ENCODE measurements at regions not wholly inside any gene's neighbourhood (a gene's known extent, or its start where the extent isn't known, plus 50 kb on each side); places are given as distances from the start of the nearest gene placed in this dataset.
"Not testable (repeated sequence)": the region's sequence is repeated elsewhere in the genome, so short reads cannot be mapped to it uniquely, and the experiment has no call there.

GRCh38 chr4:11949355-11949754, 520.7 kb upstream of the HS3ST1 start:
- H3K9me3 Mint-ChIP-seq, result peaks cover 0 to 12% (median 5%) of the 10 kb centered on the region in 5 donors
- no peaks in the 10 kb centered on the region for H3K27me3 Mint-ChIP-seq
- Histone ChIP-seq H3K4me1 (ENCODE audit: insufficient read depth, low read length) (no peaks in the 10 kb centered on the region), H3K27me3 (ENCODE audit: insufficient read depth, low read length, poor library complexity, severe bottlenecking) (no peaks in the 10 kb centered on the region), H3K9me3 (ENCODE audit: low read length) (no peaks in the 10 kb centered on the region), H3K27ac (ENCODE audit: low read depth, low read length) (no peak overlapping the region), H3K36me3 (ENCODE audit: insufficient read depth, low read length) (no peaks in the 10 kb centered on the region), H3K4me3 (ENCODE audit: low read length) (no peak overlapping the region)
- no peak overlapping the region for H3K27ac Mint-ChIP-seq
- no peak overlapping the region for H3K4me3 Mint-ChIP-seq
- DNase-seq, result no peak
- CTCF ChIA-PET, result no interaction called here
- H3K36me3 Mint-ChIP-seq, result no peaks in the 10 kb centered on the region
- H3K4me1 Mint-ChIP-seq, result no peaks in the 10 kb centered on the region
- POLR2A ChIA-PET, result no interaction called here

- H3K27me3 ChIP-seq (ENCODE audit: insufficient read depth, low read length, poor library complexity, severe bottlenecking); CTCF ChIA-PET; POLR2A ChIA-PET; H3K27me3 Mint-ChIP-seq; DNase-seq; H3K4me1 Mint-ChIP-seq; H3K9me3 ChIP-seq (ENCODE audit: low read length); H3K36me3 Mint-ChIP-seq; H3K4me1 ChIP-seq (ENCODE audit: insufficient read depth, low read length); H3K4me3 ChIP-seq (ENCODE audit: low read length); H3K36me3 ChIP-seq (ENCODE audit: insufficient read depth, low read length); H3K27ac Mint-ChIP-seq; H3K27ac ChIP-seq (ENCODE audit: low read depth, low read length); H3K9me3 Mint-ChIP-seq: not testable (repeated sequence)
- peak overlapping the region in 1 of 7 donors; percentile 59 for H3K4me3 Mint-ChIP-seq
Observed at GRCh38 chr4:11947629-11948028, 518.9 kb upstream of the HS3ST1 start.

GRCh38 chr4:11937941-11938340, 509.2 kb upstream of the HS3ST1 start:
- H3K27ac Mint-ChIP-seq, result no peak overlapping the region
- H3K9me3 ChIP-seq (ENCODE audit: low read length), result no peaks in the 10 kb centered on the region
- ChIA-PET CTCF (no interaction called here), POLR2A (no interaction called here)
- DNase-seq, result no peak
- no peak overlapping the region for H3K4me3 ChIP-seq (ENCODE audit: low read length)
- no peaks in the 10 kb centered on the region for H3K4me1 Mint-ChIP-seq
- H3K27me3 Mint-ChIP-seq, result no peaks in the 10 kb centered on the region
- H3K36me3 ChIP-seq (ENCODE audit: insufficient read depth, low read length), result no peaks in the 10 kb centered on the region
- no peak overlapping the region for H3K27ac ChIP-seq (ENCODE audit: low read depth, low read length)
- no peaks in the 10 kb centered on the region for H3K4me1 ChIP-seq (ENCODE audit: insufficient read depth, low read length)
- no peak overlapping the region for H3K4me3 Mint-ChIP-seq
- H3K36me3 Mint-ChIP-seq, result no peaks in the 10 kb centered on the region
- peaks cover 2 to 11% (median 4%) of the 10 kb centered on the region in 5 donors for H3K9me3 Mint-ChIP-seq
- no peaks in the 10 kb centered on the region for H3K27me3 ChIP-seq (ENCODE audit: insufficient read depth, low read length, poor library complexity, severe bottlenecking)

GRCh38 chr4:11931266-11931820, 502.6 kb upstream of the HS3ST1 start:
- Histone ChIP-seq H3K27ac (ENCODE audit: low read depth, low read length) (no peak overlapping the region), H3K36me3 (ENCODE audit: insufficient read depth, low read length) (no peaks in the 10 kb centered on the region), H3K4me1 (ENCODE audit: insufficient read depth, low read length) (no peaks in the 10 kb centered on the region), H3K4me3 (ENCODE audit: low read length) (no peak overlapping the region), H3K9me3 (ENCODE audit: low read length) (no peaks in the 10 kb centered on the region), H3K27me3 (ENCODE audit: insufficient read depth, low read length, poor library complexity, severe bottlenecking) (no peaks in the 10 kb centered on the region)
- no peak overlapping the region for H3K27ac Mint-ChIP-seq
- no peak for DNase-seq
- H3K4me3 Mint-ChIP-seq, result no peak overlapping the region
- no peaks in the 10 kb centered on the region for H3K27me3 Mint-ChIP-seq
- no peaks in the 10 kb centered on the region for H3K4me1 Mint-ChIP-seq
- peaks cover 0 to 16% (median 3%) of the 10 kb centered on the region in 5 donors for H3K9me3 Mint-ChIP-seq
- H3K36me3 Mint-ChIP-seq, result no peaks in the 10 kb centered on the region
- ChIA-PET POLR2A (no interaction called here), CTCF (no interaction called here)

GRCh38 chr4:11929080-11929479, 500.4 kb upstream of the HS3ST1 start:
- Histone ChIP-seq H3K4me1 (ENCODE audit: insufficient read depth, low read length) (no peaks in the 10 kb centered on the region), H3K4me3 (ENCODE audit: low read length) (no peak overlapping the region), H3K27me3 (ENCODE audit: insufficient read depth, low read length, poor library complexity, severe bottlenecking) (no peaks in the 10 kb centered on the region), H3K36me3 (ENCODE audit: insufficient read depth, low read length) (no peaks in the 10 kb centered on the region), H3K9me3 (ENCODE audit: low read length) (no peaks in the 10 kb centered on the region), H3K27ac (ENCODE audit: low read depth, low read length) (no peak overlapping the region)
- Mint-ChIP-seq H3K9me3 (peaks cover 6 to 14% (median 8%) of the 10 kb centered on the region in 5 donors), H3K27ac (no peak overlapping the region), H3K36me3 (no peaks in the 10 kb centered on the region), H3K4me3 (no peak overlapping the region), H3K27me3 (no peaks in the 10 kb centered on the region), H3K4me1 (no peaks in the 10 kb centered on the region)
- no peak for DNase-seq
- CTCF ChIA-PET, result no interaction called here
- POLR2A ChIA-PET, result no interaction called here

- peaks cover 2 to 11% (median 5%) of the 10 kb centered on the region in 5 donors for H3K9me3 Mint-ChIP-seq
- Histone ChIP-seq H3K27me3 (ENCODE audit: insufficient read depth, low read length, poor library complexity, severe bottlenecking) (no peaks in the 10 kb centered on the region), H3K4me3 (ENCODE audit: low read length) (no peak overlapping the region), H3K36me3 (ENCODE audit: insufficient read depth, low read length) (no peaks in the 10 kb centered on the region), H3K27ac (ENCODE audit: low read depth, low read length) (no peak overlapping the region), H3K9me3 (ENCODE audit: low read length) (no peaks in the 10 kb centered on the region), H3K4me1 (ENCODE audit: insufficient read depth, low read length) (no peaks in the 10 kb centered on the region)
- no peak overlapping the region for H3K4me3 Mint-ChIP-seq
- H3K36me3 Mint-ChIP-seq, result no peaks in the 10 kb centered on the region
- H3K27ac Mint-ChIP-seq, result no peak overlapping the region
- no peaks in the 10 kb centered on the region for H3K27me3 Mint-ChIP-seq
- CTCF ChIA-PET, result no interaction called here
- DNase-seq, result no peak
- POLR2A ChIA-PET, result no interaction called here
- no peaks in the 10 kb centered on the region for H3K4me1 Mint-ChIP-seq
Observed at GRCh38 chr4:11919316-11919715, 490.6 kb upstream of the HS3ST1 start.

GRCh38 chr4:11914406-11914805, 485.7 kb upstream of the HS3ST1 start:
- H3K27ac Mint-ChIP-seq, result no peak overlapping the region
- Histone ChIP-seq H3K36me3 (ENCODE audit: insufficient read depth, low read length) (no peaks in the 10 kb centered on the region), H3K9me3 (ENCODE audit: low read length) (no peaks in the 10 kb centered on the region), H3K4me3 (ENCODE audit: low read length) (no peak overlapping the region), H3K27me3 (ENCODE audit: insufficient read depth, low read length, poor library complexity, severe bottlenecking) (no peaks in the 10 kb centered on the region), H3K4me1 (ENCODE audit: insufficient read depth, low read length) (no peaks in the 10 kb centered on the region), H3K27ac (ENCODE audit: low read depth, low read length) (no peak overlapping the region)
- no peaks in the 10 kb centered on the region for H3K27me3 Mint-ChIP-seq
- ChIA-PET POLR2A (no interaction called here), CTCF (no interaction called here)
- peaks cover 0 to 4% (median 3%) of the 10 kb centered on the region in 5 donors for H3K9me3 Mint-ChIP-seq
- no peak for DNase-seq
- H3K36me3 Mint-ChIP-seq, result no peaks in the 10 kb centered on the region
- no peak overlapping the region for H3K4me3 Mint-ChIP-seq
- H3K4me1 Mint-ChIP-seq, result no peaks in the 10 kb centered on the region

GRCh38 chr4:11912886-11913285, 484.2 kb upstream of the HS3ST1 start:
- Histone ChIP-seq H3K4me3 (ENCODE audit: low read length) (no peak overlapping the region), H3K36me3 (ENCODE audit: insufficient read depth, low read length) (no peaks in the 10 kb centered on the region), H3K27me3 (ENCODE audit: insufficient read depth, low read length, poor library complexity, severe bottlenecking) (no peaks in the 10 kb centered on the region), H3K9me3 (ENCODE audit: low read length) (no peaks in the 10 kb centered on the region), H3K27ac (ENCODE audit: low read depth, low read length) (no peak overlapping the region), H3K4me1 (ENCODE audit: insufficient read depth, low read length) (no peaks in the 10 kb centered on the region)
- CTCF ChIA-PET, result no interaction called here
- H3K4me3 Mint-ChIP-seq, result no peak overlapping the region
- H3K36me3 Mint-ChIP-seq, result no peaks in the 10 kb centered on the region
- DNase-seq, result no peak
- POLR2A ChIA-PET, result no interaction called here
- H3K4me1 Mint-ChIP-seq, result no peaks in the 10 kb centered on the region
- H3K27ac Mint-ChIP-seq, result no peak overlapping the region
- peaks cover 0 to 4% (median 3%) of the 10 kb centered on the region in 5 donors for H3K9me3 Mint-ChIP-seq
- H3K27me3 Mint-ChIP-seq, result no peaks in the 10 kb centered on the region

- Mint-ChIP-seq H3K4me1 (no peaks in the 10 kb centered on the region), H3K4me3 (no peak overlapping the region), H3K9me3 (peaks cover 0 to 3% (median 0%) of the 10 kb centered on the region in 5 donors), H3K36me3 (no peaks in the 10 kb centered on the region), H3K27me3 (peaks cover 0 to 2% of the 10 kb centered on the region in 2 donors), H3K27ac (no peak overlapping the region)
- POLR2A ChIA-PET, result no interaction called here
- no peaks in the 10 kb centered on the region for H3K36me3 ChIP-seq (ENCODE audit: insufficient read depth, low read length)
- CTCF ChIA-PET, result no interaction called here
- no peak overlapping the region for H3K27ac ChIP-seq (ENCODE audit: low read depth, low read length)
- H3K4me1 ChIP-seq (ENCODE audit: insufficient read depth, low read length), result no peaks in the 10 kb centered on the region
- no peak for DNase-seq
- no peak overlapping the region for H3K4me3 ChIP-seq (ENCODE audit: low read length)
- H3K9me3 ChIP-seq (ENCODE audit: low read length), result no peaks in the 10 kb centered on the region
- H3K27me3 ChIP-seq (ENCODE audit: insufficient read depth, low read length, poor library complexity, severe bottlenecking), result no peaks in the 10 kb centered on the region
Observed at GRCh38 chr4:11910812-11911211, 482.1 kb upstream of the HS3ST1 start.
